Neural progenitor cell (in vitro differentiated cells): ENCODE measurements at regions not wholly inside any gene's neighbourhood (a gene's known extent, or its start where the extent isn't known, plus 50 kb on each side); places are given as distances from the start of the nearest gene placed in this dataset.
A peak's percentile ranks its signal among the peaks of the same experiment; 100 is the strongest.

Experiments used
- CTCF ChIP-seq: fragments of 200-600 bp; sonication (generic); IDR thresholded peaks from 2 replicates; pipeline ENCODE4 v1.5.1; 2017; ENCODE audit warnings: antibody characterized with exemption, mild to moderate bottlenecking
- EZH2 ChIP-seq: fragments of 200-600 bp; sonication (generic); IDR thresholded peaks from 2 replicates; pipeline ENCODE4 v1.6.1; 2017; ENCODE audit warnings: antibody characterized with exemption, mild to moderate bottlenecking, moderate library complexity
- EZH2phosphoT487 ChIP-seq: fragments of 200-600 bp; sonication (generic); IDR thresholded peaks from 2 replicates; pipeline ENCODE4 v1.6.1; 2017; ENCODE audit warnings: antibody characterized with exemption

GRCh38 chr14:22471545-22472121 is 117.4 kb downstream of the DAD1 start:
- TF ChIP-seq CTCF (peak; percentile 59), EZH2 (no peak), EZH2phosphoT487 (no peak)
